ENCODE measurements at regions not wholly inside any gene's neighbourhood (a gene's known extent, or its start where the extent isn't known, plus 50 kb on each side); places are given as distances from the start of the nearest gene placed in this dataset.

DNA sequence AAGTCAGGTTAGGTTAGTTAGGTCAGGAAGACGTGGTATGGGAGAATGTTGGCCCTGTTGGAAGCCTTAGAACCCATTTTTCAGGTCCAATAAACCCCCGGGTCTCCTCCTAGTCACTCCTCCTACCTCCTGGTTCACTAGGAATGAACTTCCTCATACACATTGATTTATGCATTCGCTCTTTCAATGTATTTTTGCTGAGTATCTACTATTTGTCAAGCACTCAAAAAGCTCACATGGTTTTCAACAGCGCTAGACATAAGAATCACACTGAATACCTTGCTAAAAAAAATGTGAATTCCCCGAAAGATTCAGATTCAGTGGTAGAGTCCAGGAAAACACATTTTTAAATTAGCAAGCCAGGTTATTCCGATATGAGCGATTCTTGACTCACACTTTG, 85.8 kb upstream of the LRRN2 start:
- H2BK5ac ChIP-seq (ENCODE audit: low read depth, low read length) = no peak overlapping the region
- H3K4me3 ChIP-seq (ENCODE audit: extremely low read depth in 1 of 4, insufficient read depth in 2 of 4, low read depth in 3 of 4, low read length in 4 of 4) = no peak overlapping the region
- no peak overlapping the region for H4K5ac ChIP-seq (ENCODE audit: insufficient read length, low read depth, low read length)
- no peaks in the 10 kb centered on the region for H4K20me1 ChIP-seq (replicated peaks in 1 of 2; ENCODE audit: control insufficient read depth in 1 of 2, insufficient read depth in 2 of 2, low read length in 2 of 2)
- no peaks in the 10 kb centered on the region for H3K23me2 ChIP-seq (ENCODE audit: low read depth, low read length)
- H3K27me3 ChIP-seq (replicated peaks in 1 of 4; ENCODE audit: control insufficient read depth in 3 of 4, extremely low read depth in 1 of 4, insufficient read depth in 3 of 4, low read length in 3 of 4) = no peaks in the 10 kb centered on the region
- H2BK12ac ChIP-seq (ENCODE audit: low read depth, low read length) = no peak overlapping the region
- DNase-seq (ENCODE audit: low read depth in 1 of 2, low spot score in 2 of 2) = no peak
- TF ChIP-seq RBBP5 (IDR thresholded peaks at IDR 0.05; ENCODE audit: borderline replicate concordance, low read depth, low read length) = no peak
- TF ChIP-seq CHD2 (IDR thresholded peaks at IDR 0.05; ENCODE audit: low read length) = no peak
- no peak for TF ChIP-seq GABPA (IDR thresholded peaks at IDR 0.05; ENCODE audit: borderline replicate concordance, insufficient read depth, low read length)
- TF ChIP-seq TEAD4 (IDR thresholded peaks at IDR 0.05; ENCODE audit: low read depth, low read length) = no peak
- TF ChIP-seq, protein P1, sequence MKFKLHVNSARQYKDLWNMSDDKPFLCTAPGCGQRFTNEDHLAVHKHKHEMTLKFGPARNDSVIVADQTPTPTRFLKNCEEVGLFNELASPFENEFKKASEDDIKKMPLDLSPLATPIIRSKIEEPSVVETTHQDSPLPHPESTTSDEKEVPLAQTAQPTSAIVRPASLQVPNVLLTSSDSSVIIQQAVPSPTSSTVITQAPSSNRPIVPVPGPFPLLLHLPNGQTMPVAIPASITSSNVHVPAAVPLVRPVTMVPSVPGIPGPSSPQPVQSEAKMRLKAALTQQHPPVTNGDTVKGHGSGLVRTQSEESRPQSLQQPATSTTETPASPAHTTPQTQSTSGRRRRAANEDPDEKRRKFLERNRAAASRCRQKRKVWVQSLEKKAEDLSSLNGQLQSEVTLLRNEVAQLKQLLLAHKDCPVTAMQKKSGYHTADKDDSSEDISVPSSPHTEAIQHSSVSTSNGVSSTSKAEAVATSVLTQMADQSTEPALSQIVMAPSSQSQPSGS (IDR thresholded peaks at IDR 0.05; ENCODE audit: low read length) = no peak
- TF ChIP-seq CBX5 (IDR thresholded peaks at IDR 0.05; ENCODE audit: low read depth, low read length) = no peak
- no peak for TF ChIP-seq TAF1 (IDR thresholded peaks at IDR 0.05; ENCODE audit: low read depth, low read length)
- no peak for TF ChIP-seq SAP30 (IDR thresholded peaks at IDR 0.05; ENCODE audit: insufficient read depth, insufficient replicate concordance, low read length)
- no peak for TF ChIP-seq POLR2AphosphoS5 (IDR thresholded peaks at IDR 0.05; ENCODE audit: low read depth, low read length)
- TF ChIP-seq SIX5 (IDR thresholded peaks at IDR 0.05; ENCODE audit: low read depth, low read length) = no peak
- TF ChIP-seq EP300 (IDR thresholded peaks at IDR 0.05; ENCODE audit: borderline replicate concordance in 1 of 2, low read depth in 2 of 2, low read length in 2 of 2) = no peak
- no peak for TF ChIP-seq CHD1 (IDR thresholded peaks at IDR 0.05; ENCODE audit: low read depth, low read length)
- TF ChIP-seq KDM1A (IDR thresholded peaks at IDR 0.05; ENCODE audit: borderline replicate concordance, low read length) = no peak
- no peak overlapping the region for H2AK5ac ChIP-seq (ENCODE audit: low read depth, low read length)
- H3K79me2 ChIP-seq (ENCODE audit: control insufficient read depth in 1 of 2, insufficient read depth in 2 of 2, low read length in 2 of 2) = no peaks in the 10 kb centered on the region
- H2BK15ac ChIP-seq (ENCODE audit: low read length) = no peak overlapping the region
- H3K23ac ChIP-seq (ENCODE audit: insufficient read length) = no peak overlapping the region
- H3K36me3 ChIP-seq (ENCODE audit: control insufficient read depth in 2 of 4, insufficient read depth in 4 of 4, low read length in 3 of 4) = no peaks in the 10 kb centered on the region
- H3K14ac ChIP-seq (ENCODE audit: insufficient read length) = no peak overlapping the region
- CTCF ChIA-PET (ENCODE audit: partially characterized antibody) = interaction anchor here (1.0 to 15.2 kb wide), 8 partner anchors 8 to 104 kb away, joined by 3 to 239 read pairs (median 6); no protein-coding TSS in a partner anchor
- H2BK120ac ChIP-seq (replicated peaks; ENCODE audit: low read depth, low read length) = no peak overlapping the region
- H3K4me1 ChIP-seq (replicated peaks in 1 of 4; ENCODE audit: control insufficient read depth in 3 of 4, insufficient read depth in 4 of 4, low read length in 3 of 4) = 0 out of 7 replicates have a peak, but pooled peaks cover 0 to 3% (median 0%) of the 10 kb centered on the region in 4 experiments
- WGBS, 2 experiments (ENCODE audit: extremely low coverage in 1 of 2, insufficient coverage in 1 of 2, insufficient read length in 1 of 2, insufficient replicate concordance in 2 of 2, low coverage in 1 of 2, low lambda C conversion rate in 2 of 2, missing lambda C conversion rate in 1 of 2) = 84% methylated on average over 7 of the region's 7 CpGs; no CpG with 5 or more reads in 1 of the 2 experiments
- no peak overlapping the region for H3K27ac ChIP-seq (ENCODE audit: low read depth, low read length)
- H2BK20ac ChIP-seq (ENCODE audit: low read length) = no peak overlapping the region
- no peak for FAIRE-seq
- no peak overlapping the region for H3K56ac ChIP-seq (replicated peaks; ENCODE audit: insufficient read length, low read depth, low read length)
- no peak overlapping the region for H4K8ac ChIP-seq (ENCODE audit: extremely low read depth, insufficient read depth, low read length)
- H3K9ac ChIP-seq (replicated peaks in 1 of 4; ENCODE audit: extremely low read depth in 1 of 4, low read depth in 3 of 4, low read length in 3 of 4) = no peak overlapping the region
- no peak overlapping the region for H3K4me2 ChIP-seq (ENCODE audit: insufficient read depth in 1 of 2, low read depth in 2 of 2, low read length in 2 of 2)
- H3K79me1 ChIP-seq (ENCODE audit: low read depth, low read length) = no peaks in the 10 kb centered on the region
- no peak overlapping the region for H3K4ac ChIP-seq (replicated peaks; ENCODE audit: insufficient read length, low read depth, low read length)
- no peak overlapping the region for H4K91ac ChIP-seq (replicated peaks; ENCODE audit: insufficient read length, low read length)
- H2AFZ ChIP-seq (ENCODE audit: low read length) = no peak overlapping the region
- POLR2A ChIA-PET (ENCODE audit: partially characterized antibody) = no interaction called here
- H3K18ac ChIP-seq (ENCODE audit: extremely low read depth, low read length) = no peak overlapping the region
- H3K9me3 ChIP-seq (ENCODE audit: insufficient read depth in 2 of 2, low read depth in 1 of 2, low read length in 1 of 2) = no peaks in the 10 kb centered on the region; a peak in 1 of 4 replicates
